ENCODE measurements at regions not wholly inside any gene's neighbourhood (a gene's known extent, or its start where the extent isn't known, plus 50 kb on each side); places are given as distances from the start of the nearest gene placed in this dataset.

GRCh38 chr13:65597839-65598818, 1632.0 kb downstream of the PCDH9 start:
- Histone ChIP-seq H3K4me3 (replicated peaks; ENCODE audit: low read depth, low read length) (no peak overlapping the region), H3K36me3 (ENCODE audit: control insufficient read depth, insufficient read depth, low read length) (no peaks in the 10 kb centered on the region), H3K27me3 (replicated peaks; ENCODE audit: control insufficient read depth, insufficient read depth, low read length) (no peaks in the 10 kb centered on the region)
- TF ChIP-seq, protein P1, sequence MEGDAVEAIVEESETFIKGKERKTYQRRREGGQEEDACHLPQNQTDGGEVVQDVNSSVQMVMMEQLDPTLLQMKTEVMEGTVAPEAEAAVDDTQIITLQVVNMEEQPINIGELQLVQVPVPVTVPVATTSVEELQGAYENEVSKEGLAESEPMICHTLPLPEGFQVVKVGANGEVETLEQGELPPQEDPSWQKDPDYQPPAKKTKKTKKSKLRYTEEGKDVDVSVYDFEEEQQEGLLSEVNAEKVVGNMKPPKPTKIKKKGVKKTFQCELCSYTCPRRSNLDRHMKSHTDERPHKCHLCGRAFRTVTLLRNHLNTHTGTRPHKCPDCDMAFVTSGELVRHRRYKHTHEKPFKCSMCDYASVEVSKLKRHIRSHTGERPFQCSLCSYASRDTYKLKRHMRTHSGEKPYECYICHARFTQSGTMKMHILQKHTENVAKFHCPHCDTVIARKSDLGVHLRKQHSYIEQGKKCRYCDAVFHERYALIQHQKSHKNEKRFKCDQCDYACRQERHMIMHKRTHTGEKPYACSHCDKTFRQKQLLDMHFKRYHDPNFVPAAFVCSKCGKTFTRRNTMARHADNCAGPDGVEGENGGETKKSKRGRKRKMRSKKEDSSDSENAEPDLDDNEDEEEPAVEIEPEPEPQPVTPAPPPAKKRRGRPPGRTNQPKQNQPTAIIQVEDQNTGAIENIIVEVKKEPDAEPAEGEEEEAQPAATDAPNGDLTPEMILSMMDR (IDR thresholded peaks at IDR 0.05; ENCODE audit: insufficient read depth, low read length, poor library complexity, severe bottlenecking): no peak
- no peak for DNase-seq (ENCODE audit: extremely low read depth, insufficient read length)

GRCh38 chr13:65595916-65596315, 1634.2 kb downstream of the PCDH9 start:
- Histone ChIP-seq H3K36me3 (ENCODE audit: control insufficient read depth, insufficient read depth, low read length) (no peaks in the 10 kb centered on the region), H3K27me3 (replicated peaks; ENCODE audit: control insufficient read depth, insufficient read depth, low read length) (no peaks in the 10 kb centered on the region), H3K4me3 (replicated peaks; ENCODE audit: low read depth, low read length) (no peak overlapping the region)
- no peak for DNase-seq (ENCODE audit: extremely low read depth, insufficient read length)
- TF ChIP-seq, protein P1 (IDR thresholded peaks at IDR 0.05; ENCODE audit: insufficient read depth, low read length, poor library complexity, severe bottlenecking): no peak

- no peaks in the 10 kb centered on the region for H3K27me3 ChIP-seq (replicated peaks; ENCODE audit: control insufficient read depth, insufficient read depth, low read length)
- H3K36me3 ChIP-seq (ENCODE audit: control insufficient read depth, insufficient read depth, low read length): no peaks in the 10 kb centered on the region
- H3K4me3 ChIP-seq (replicated peaks; ENCODE audit: low read depth, low read length): no peak overlapping the region
- no peak for DNase-seq (ENCODE audit: extremely low read depth, insufficient read length)
- TF ChIP-seq, protein P1 (IDR thresholded peaks at IDR 0.05; ENCODE audit: insufficient read depth, low read length, poor library complexity, severe bottlenecking): no peak
Observed at GRCh38 chr13:65594298-65594781, 1635.8 kb downstream of the PCDH9 start.

DNA sequence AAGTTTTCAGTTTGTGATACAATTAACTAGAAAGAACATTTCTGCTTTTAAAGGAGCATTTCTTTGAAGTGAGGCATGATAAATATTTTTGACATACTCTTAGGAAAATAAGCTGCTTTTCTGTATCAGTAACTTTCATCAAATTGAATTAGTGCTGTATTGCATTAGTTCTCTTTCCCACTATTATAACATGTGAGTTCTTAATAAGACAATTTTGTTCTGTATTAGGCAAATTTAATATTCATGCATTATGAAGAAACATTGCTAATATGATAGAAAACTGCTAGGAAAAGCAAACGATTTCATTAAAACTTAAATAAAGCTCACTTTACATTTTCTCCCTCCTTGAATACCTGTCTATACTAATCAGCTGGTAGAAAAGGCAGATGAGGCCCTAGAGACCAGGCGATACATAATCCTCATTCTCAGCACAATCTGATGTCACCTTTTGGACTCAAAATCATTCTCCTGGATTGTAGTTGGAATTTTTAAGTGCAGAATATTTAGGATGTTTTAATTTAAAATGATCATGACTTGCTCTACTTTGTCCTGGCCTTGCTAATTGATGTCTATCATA, 1636.8 kb downstream of the PCDH9 start:
- DNase-seq (ENCODE audit: extremely low read depth, insufficient read length): no peak
- TF ChIP-seq, protein P1 (IDR thresholded peaks at IDR 0.05; ENCODE audit: insufficient read depth, low read length, poor library complexity, severe bottlenecking): no peak
- Histone ChIP-seq H3K36me3 (ENCODE audit: control insufficient read depth, insufficient read depth, low read length) (no peaks in the 10 kb centered on the region), H3K4me3 (replicated peaks; ENCODE audit: low read depth, low read length) (no peak overlapping the region), H3K27me3 (replicated peaks; ENCODE audit: control insufficient read depth, insufficient read depth, low read length) (no peaks in the 10 kb centered on the region)

- DNase-seq (ENCODE audit: extremely low read depth, insufficient read length): no peak
- TF ChIP-seq, protein P1 (IDR thresholded peaks at IDR 0.05; ENCODE audit: insufficient read depth, low read length, poor library complexity, severe bottlenecking): no peak
Observed at GRCh38 chr13:65592731-65593130, 1637.4 kb downstream of the PCDH9 start.

More at GRCh38 chr13:65592731-65593130, 1637.4 kb downstream of the PCDH9 start:
- H3K36me3 ChIP-seq (ENCODE audit: control insufficient read depth, insufficient read depth, low read length): no peaks in the 10 kb centered on the region
- H3K4me3 ChIP-seq (replicated peaks; ENCODE audit: low read depth, low read length): no peak overlapping the region
- H3K27me3 ChIP-seq (replicated peaks; ENCODE audit: control insufficient read depth, insufficient read depth, low read length): no peaks in the 10 kb centered on the region
